Muscle layer of colon (tissue), 2 donors: ENCODE measurements at regions not wholly inside any gene's neighbourhood (a gene's known extent, or its start where the extent isn't known, plus 50 kb on each side); places are given as distances from the start of the nearest gene placed in this dataset.

Experiments
- H3K27ac ChIP-seq: one replicate; pipeline ENCODE4 v1.7.0; 2013; ENCODE audit warnings: low read depth, mild to moderate bottlenecking, low read length, moderate library complexity
- H3K27me3 ChIP-seq, 2 donors: one replicate each; pipeline ENCODE4 v1.7.0; 2013; ENCODE audit warnings: low read length in 2 of 2, mild to moderate bottlenecking in 2 of 2; ENCODE audit not compliant: insufficient read depth in 2 of 2, control insufficient read depth in 1 of 2
- H3K36me3 ChIP-seq: one replicate; pipeline ENCODE4 v1.7.0; 2013; ENCODE audit warnings: mild to moderate bottlenecking, low read length; ENCODE audit not compliant: insufficient read depth
- H3K4me1 ChIP-seq: one replicate; pipeline ENCODE4 v1.7.0; 2013; ENCODE audit warnings: mild to moderate bottlenecking, low read length; ENCODE audit not compliant: insufficient read depth
- H3K4me3 ChIP-seq, 2 donors: one replicate each; pipeline ENCODE4 v1.7.0; 2013; ENCODE audit warnings: low read length in 2 of 2, low read depth in 1 of 2, mild to moderate bottlenecking in 1 of 2, moderate library complexity in 1 of 2
- H3K9ac ChIP-seq: one replicate; pipeline ENCODE4 v1.7.0; 2013; ENCODE audit warnings: low read length
- H3K9me3 ChIP-seq: one replicate; pipeline ENCODE4 v1.7.0; 2013; ENCODE audit warnings: mild to moderate bottlenecking, low read length
- donor health status: abdominal sarcoma.
- donor health status: Adenocarcinoma of cecum.

DNA sequence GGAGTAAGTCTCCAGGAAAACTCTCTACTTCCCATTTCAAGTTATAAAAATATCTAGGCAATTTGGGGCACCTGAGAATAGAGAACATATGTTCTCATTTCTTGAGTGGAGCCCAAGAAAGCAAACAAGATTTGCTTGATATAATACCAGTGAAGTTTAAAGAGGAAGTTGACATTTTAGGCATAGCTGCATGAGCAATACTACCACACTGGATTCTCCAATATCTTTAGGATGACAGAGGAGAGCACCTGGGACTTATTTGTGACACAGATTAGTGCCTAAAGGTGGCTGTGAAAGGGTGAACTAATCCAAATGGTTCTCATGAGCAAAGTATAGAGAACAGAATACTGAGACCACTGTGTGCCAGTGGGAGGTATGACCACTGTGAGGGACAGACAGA, 423.5 kb upstream of the RIOK2 start:
- Histone ChIP-seq H3K27me3 (no peaks in the 10 kb centered on the region), H3K36me3 (no peaks in the 10 kb centered on the region), H3K4me3 (no peak overlapping the region), H3K4me1 (no peaks in the 10 kb centered on the region), H3K27ac (no peak overlapping the region), H3K9me3 (no peaks in the 10 kb centered on the region), H3K9ac (no peak overlapping the region)

DNA sequence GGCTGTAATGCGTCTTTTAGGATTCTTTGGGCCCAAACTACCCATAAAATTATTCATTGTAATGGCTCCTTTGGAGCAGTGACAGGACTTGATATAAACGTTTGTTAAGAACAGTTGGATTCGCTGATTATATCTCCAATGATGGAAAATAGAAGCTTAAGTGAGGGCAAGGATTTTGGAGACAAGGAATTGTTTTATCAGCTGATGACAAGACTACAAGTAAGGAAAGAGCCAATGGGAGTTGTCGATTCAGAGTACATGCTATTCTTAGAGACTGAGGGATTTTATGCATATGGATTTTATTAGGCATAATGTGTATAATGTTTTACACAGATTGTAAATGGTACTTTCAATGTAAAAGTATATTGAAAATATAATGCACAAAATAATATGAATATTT, 425.5 kb upstream of the RIOK2 start:
- no peak overlapping the region for H3K4me3 ChIP-seq
- no peak overlapping the region for H3K9ac ChIP-seq
- H3K4me1 ChIP-seq = no peaks in the 10 kb centered on the region
- no peak overlapping the region for H3K27ac ChIP-seq
- H3K27me3 ChIP-seq = no peaks in the 10 kb centered on the region
- H3K36me3 ChIP-seq = no peaks in the 10 kb centered on the region
- no peaks in the 10 kb centered on the region for H3K9me3 ChIP-seq

DNA sequence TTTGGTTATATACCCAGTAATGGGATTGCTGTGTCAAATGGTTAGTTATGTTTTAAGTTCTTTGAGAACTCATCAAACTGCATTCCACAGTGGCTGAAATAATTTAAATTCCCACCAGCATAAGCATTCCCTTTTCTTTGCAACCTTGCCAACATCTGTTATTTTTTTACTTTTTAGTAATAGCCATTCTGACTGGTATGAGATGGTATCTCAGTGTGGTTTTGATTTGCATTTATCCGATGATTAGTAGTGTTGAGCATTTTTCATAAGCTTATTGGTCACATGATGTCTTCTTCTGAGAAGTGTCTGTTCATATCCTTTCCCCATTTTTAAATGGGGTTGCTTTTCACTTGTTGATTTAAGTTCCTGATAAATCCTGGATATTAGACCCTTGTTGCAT, 435.7 kb upstream of the RIOK2 start:
- Histone ChIP-seq H3K27ac (no peak overlapping the region), H3K9me3 (no peaks in the 10 kb centered on the region), H3K27me3 (no peaks in the 10 kb centered on the region), H3K4me3 (no peak overlapping the region), H3K4me1 (no peaks in the 10 kb centered on the region), H3K36me3 (no peaks in the 10 kb centered on the region), H3K9ac (no peak overlapping the region)

DNA sequence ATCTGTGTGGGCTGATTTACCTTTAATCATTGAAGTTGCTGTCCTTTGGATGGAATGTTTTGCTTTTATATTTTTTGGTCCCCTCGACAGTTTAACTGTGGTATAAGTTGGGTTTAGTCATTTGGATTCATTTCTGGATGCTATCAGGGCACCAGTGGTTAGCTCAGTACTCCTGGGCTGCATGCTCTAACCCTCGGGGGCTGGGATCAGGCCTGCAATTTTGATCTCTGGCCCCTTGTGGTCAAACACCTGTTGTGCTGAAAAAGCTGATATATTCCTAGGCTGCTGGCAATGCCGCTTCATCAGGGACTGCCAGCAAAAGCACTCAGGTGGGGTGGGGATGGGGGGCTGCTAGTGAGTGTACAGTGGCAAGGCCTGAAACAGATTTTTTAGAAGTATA, 440.4 kb upstream of the RIOK2 start:
- no peaks in the 10 kb centered on the region for H3K4me1 ChIP-seq
- H3K9ac ChIP-seq = no peak overlapping the region
- no peaks in the 10 kb centered on the region for H3K9me3 ChIP-seq
- H3K36me3 ChIP-seq = no peaks in the 10 kb centered on the region
- H3K4me3 ChIP-seq = no peak overlapping the region
- no peak overlapping the region for H3K27ac ChIP-seq
- no peaks in the 10 kb centered on the region for H3K27me3 ChIP-seq

GRCh38 chr5:97624886-97625285, 441.8 kb upstream of the RIOK2 start:
- Histone ChIP-seq H3K27me3 (no peaks in the 10 kb centered on the region), H3K4me1 (no peaks in the 10 kb centered on the region), H3K36me3 (no peaks in the 10 kb centered on the region), H3K9ac (no peak overlapping the region), H3K4me3 (no peak overlapping the region), H3K9me3 (no peaks in the 10 kb centered on the region), H3K27ac (no peak overlapping the region)

DNA sequence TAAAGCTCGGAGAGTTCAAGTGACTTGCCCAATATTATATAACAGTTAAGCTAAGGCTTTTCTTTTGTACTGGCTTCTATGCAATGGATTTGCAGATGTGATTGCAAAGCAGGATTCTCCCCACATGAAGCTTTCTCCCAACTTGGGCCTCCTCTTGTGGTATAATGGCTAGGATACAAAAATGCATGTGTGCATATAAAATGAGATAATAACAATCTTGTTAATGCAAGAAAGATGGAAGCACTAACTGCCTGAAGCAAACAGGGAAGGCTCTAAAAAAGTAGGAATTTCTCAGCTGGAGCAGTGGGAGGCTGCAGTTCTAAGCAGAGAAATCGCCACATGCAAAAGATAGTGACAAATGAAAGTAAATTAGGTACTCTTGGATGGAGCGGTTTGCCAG, 444.2 kb upstream of the RIOK2 start:
- Histone ChIP-seq H3K4me3 (no peak overlapping the region), H3K9me3 (no peaks in the 10 kb centered on the region), H3K4me1 (no peaks in the 10 kb centered on the region), H3K27ac (no peak overlapping the region), H3K27me3 (no peaks in the 10 kb centered on the region), H3K36me3 (no peaks in the 10 kb centered on the region), H3K9ac (no peak overlapping the region)

- H3K4me1 ChIP-seq = no peaks in the 10 kb centered on the region
- no peaks in the 10 kb centered on the region for H3K9me3 ChIP-seq
- H3K27me3 ChIP-seq = no peaks in the 10 kb centered on the region
- no peak overlapping the region for H3K4me3 ChIP-seq
- H3K36me3 ChIP-seq = no peaks in the 10 kb centered on the region
- no peak overlapping the region for H3K9ac ChIP-seq
- H3K27ac ChIP-seq = no peak overlapping the region
Observed at GRCh38 chr5:97628031-97628430, 445.0 kb upstream of the RIOK2 start.

DNA sequence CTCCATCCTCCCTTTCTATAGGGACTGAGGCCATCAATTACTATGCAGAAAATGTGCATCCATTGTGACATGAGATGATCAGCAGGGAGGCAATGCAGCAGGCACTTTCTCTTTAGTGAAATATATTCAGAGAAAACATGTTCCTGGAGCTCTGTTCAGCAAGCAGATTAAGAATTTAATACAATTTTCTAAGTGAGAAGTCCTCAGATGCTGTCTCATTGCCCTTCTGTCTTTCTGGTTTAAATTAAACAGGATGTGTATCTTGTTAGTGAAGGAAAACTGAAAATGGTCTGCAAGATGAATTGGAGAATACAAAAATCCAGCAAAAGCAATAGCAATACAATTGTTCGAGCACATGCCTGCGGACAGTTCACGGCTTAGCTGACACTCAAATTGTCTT, 445.8 kb upstream of the RIOK2 start:
- Histone ChIP-seq H3K9me3 (no peaks in the 10 kb centered on the region), H3K27me3 (no peaks in the 10 kb centered on the region), H3K36me3 (no peaks in the 10 kb centered on the region), H3K9ac (no peak overlapping the region), H3K4me1 (no peaks in the 10 kb centered on the region), H3K4me3 (no peak overlapping the region), H3K27ac (no peak overlapping the region)

DNA sequence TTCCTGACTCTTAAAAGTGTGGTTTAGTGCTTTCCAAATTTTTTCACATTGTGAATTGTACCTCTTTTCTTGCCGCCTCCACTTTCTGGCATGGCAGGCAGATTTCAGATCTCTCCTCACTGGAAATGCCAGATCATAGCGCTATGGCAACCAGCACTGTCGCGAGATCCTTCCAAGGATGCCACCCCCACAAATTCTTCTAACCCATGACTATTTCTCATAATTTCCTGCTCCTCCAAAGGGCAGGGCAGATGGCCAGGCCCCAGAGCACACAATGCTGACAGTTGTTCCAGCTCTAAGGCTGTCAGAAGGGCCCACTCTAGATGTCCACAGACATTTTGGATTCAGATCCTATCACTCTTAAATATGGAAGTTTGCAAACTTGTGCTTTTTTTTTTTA, 446.2 kb upstream of the RIOK2 start:
- H3K4me3 ChIP-seq = no peak overlapping the region
- H3K27me3 ChIP-seq = no peaks in the 10 kb centered on the region
- H3K9ac ChIP-seq = no peak overlapping the region
- H3K27ac ChIP-seq = no peak overlapping the region
- no peaks in the 10 kb centered on the region for H3K4me1 ChIP-seq
- no peaks in the 10 kb centered on the region for H3K9me3 ChIP-seq
- no peaks in the 10 kb centered on the region for H3K36me3 ChIP-seq

GRCh38 chr5:97635553-97635952, 452.5 kb upstream of the RIOK2 start:
- Histone ChIP-seq H3K9ac (no peak overlapping the region), H3K9me3 (no peaks in the 10 kb centered on the region), H3K4me3 (no peak overlapping the region), H3K4me1 (no peaks in the 10 kb centered on the region), H3K27me3 (no peaks in the 10 kb centered on the region), H3K27ac (no peak overlapping the region), H3K36me3 (no peaks in the 10 kb centered on the region)

DNA sequence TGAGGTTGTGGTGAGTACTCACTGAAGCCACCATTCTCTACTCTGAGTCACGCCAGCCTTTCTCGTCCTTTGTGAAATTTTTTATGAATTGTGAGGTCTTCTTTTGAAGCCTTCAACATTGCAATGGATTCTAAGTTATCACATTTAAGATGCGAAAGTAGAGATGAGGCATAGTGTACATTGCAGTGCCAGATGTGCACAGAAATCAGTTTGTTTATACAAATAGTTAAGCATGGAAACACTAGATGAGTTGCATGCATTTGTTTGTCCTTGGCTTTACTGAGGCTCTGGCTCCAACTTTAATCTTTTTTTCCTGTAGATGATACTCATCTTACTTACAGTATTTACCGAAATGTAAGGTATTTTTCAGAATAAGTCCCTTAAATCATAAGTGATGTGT, 453.7 kb upstream of the RIOK2 start:
- H3K27me3 ChIP-seq = no peaks in the 10 kb centered on the region
- no peaks in the 10 kb centered on the region for H3K9me3 ChIP-seq

DNA sequence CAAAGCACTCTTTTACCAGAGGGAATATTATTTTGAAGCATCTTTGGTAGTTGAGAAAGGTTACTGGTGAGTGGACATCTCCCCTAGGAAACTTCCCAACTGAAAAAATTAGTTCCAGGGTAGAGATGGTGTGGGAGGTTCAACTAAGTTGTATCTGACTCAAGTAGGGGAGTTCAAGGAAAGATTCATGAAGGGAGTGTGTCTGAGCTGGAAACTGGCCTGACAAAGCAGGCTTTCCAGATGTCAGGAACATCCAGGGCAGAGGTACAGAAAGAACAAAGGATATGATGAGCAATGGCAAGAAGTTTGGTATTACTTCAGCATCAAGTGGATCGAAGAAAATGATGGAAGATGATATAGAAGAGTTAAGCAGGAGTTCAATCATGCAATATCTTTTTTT, 458.0 kb upstream of the RIOK2 start:
- no peak overlapping the region for H3K27ac ChIP-seq
- H3K27me3 ChIP-seq = no peaks in the 10 kb centered on the region
- no peak overlapping the region for H3K9ac ChIP-seq
- H3K36me3 ChIP-seq = no peaks in the 10 kb centered on the region
- H3K4me3 ChIP-seq = no peak overlapping the region
- no peaks in the 10 kb centered on the region for H3K4me1 ChIP-seq
- no peaks in the 10 kb centered on the region for H3K9me3 ChIP-seq

More for the DNA sequence above, 453.7 kb upstream of the RIOK2 start:
- H3K9ac ChIP-seq = no peak overlapping the region
- H3K4me3 ChIP-seq = no peak overlapping the region
- H3K27ac ChIP-seq = no peak overlapping the region
- H3K4me1 ChIP-seq = no peaks in the 10 kb centered on the region
- H3K36me3 ChIP-seq = no peaks in the 10 kb centered on the region
